ENCODE measurements at regions not wholly inside any gene's neighbourhood (a gene's known extent, or its start where the extent isn't known, plus 50 kb on each side); places are given as distances from the start of the nearest gene placed in this dataset.

GRCh38 chr9:85884256-85884655 lies 56.7 kb upstream of the NAA35 start:
- DNase-seq: no peak

DNA sequence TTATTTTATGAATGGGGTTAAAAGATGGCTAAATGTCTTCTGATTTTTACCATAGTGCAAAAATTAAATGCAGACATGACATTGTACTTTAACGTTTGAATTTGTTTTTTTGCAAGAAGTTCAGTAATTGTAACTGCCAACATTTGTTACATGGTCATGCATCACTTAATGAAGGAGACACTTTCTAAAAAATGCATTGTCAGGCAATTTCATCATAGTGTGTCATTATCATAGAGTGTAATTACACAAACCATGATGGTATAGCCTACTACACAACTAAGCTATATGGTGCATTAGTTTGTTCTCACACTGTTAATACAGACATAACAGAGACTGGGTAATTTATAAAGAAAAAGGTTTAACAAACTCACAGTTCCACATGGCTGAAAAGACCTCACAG lies 50.0 kb upstream of the NAA35 start:
- no peak for DNase-seq
